Right lobe of liver (tissue), 4 donors: ENCODE measurements at regions not wholly inside any gene's neighbourhood (a gene's known extent, or its start where the extent isn't known, plus 50 kb on each side); places are given as distances from the start of the nearest gene placed in this dataset.

ENCODE experiments used
- POLR2A ChIP-seq: fragments of 450-650 bp; IDR thresholded peaks from one replicate; pipeline ENCODE4 v1.6.1; 2017; ENCODE audit warnings: antibody characterized with exemption, mild to moderate bottlenecking
- TF ChIP-seq, protein P1 (sequence below), 4 donors: fragments of 200-600 bp in 3 of 4; fragments of 450-650 bp in 1 of 4; IDR thresholded peaks; one replicate each; pipeline versions ENCODE4 v1.5.1 to v1.8.0; 2016 to 2022; ENCODE audit warnings: antibody characterized with exemption in 4 of 4, mild to moderate bottlenecking in 2 of 4
- donor health status: DM: no; HTN: no; CAD: no.
- donor health status: DM: no; HTN: no; CAD: no.
- donor health status: DM: no; HTN: yes; CAD: no.

DNA sequence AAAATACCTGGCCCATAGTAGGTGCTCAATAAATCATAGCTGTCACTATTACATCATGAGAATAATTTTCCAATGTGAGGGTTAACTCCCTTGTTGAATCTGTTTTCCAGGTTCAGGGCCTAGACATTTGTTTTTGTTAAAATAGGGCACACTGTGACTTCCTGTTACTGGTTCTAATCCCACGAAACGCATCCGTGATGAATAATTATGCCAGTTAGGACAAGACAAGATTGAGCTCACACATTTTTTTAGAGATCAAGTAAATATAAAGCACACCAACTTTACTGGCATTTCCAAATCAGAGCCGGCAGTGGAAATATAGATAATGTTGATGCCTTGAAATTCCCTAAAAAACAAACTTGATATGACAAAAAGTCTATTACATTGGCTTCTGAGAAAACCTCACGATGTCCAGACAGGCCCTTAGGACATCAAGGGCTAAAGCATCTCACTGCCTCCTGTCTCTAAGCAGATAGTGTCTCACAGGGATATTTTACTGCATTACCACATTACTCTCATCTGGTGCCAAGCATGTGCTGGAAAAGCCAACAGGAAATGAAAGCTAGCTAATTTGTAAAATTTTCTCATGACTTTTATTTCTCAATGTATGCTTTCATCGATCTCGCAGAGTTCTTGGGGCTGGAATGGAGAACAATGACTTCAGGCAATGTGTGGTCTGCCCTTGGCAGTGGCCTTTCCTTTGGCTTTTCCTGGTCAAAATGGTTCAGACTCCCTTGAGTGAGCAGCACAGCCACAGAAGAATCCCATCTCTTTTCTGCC is 414.3 kb upstream of the PAPPA start:
- TF ChIP-seq, protein P1, sequence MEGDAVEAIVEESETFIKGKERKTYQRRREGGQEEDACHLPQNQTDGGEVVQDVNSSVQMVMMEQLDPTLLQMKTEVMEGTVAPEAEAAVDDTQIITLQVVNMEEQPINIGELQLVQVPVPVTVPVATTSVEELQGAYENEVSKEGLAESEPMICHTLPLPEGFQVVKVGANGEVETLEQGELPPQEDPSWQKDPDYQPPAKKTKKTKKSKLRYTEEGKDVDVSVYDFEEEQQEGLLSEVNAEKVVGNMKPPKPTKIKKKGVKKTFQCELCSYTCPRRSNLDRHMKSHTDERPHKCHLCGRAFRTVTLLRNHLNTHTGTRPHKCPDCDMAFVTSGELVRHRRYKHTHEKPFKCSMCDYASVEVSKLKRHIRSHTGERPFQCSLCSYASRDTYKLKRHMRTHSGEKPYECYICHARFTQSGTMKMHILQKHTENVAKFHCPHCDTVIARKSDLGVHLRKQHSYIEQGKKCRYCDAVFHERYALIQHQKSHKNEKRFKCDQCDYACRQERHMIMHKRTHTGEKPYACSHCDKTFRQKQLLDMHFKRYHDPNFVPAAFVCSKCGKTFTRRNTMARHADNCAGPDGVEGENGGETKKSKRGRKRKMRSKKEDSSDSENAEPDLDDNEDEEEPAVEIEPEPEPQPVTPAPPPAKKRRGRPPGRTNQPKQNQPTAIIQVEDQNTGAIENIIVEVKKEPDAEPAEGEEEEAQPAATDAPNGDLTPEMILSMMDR (IDR thresholded peaks at IDR 0.05), result no peak
- TF ChIP-seq POLR2A, result no peak
